ENCODE measurements at regions not wholly inside any gene's neighbourhood (a gene's known extent, or its start where the extent isn't known, plus 50 kb on each side); places are given as distances from the start of the nearest gene placed in this dataset.

- TF ChIP-seq CTCF (conservative IDR thresholded peaks at IDR 0.05; ENCODE audit: low read length) (no peak), EZH2phosphoT487 (IDR thresholded peaks at IDR 0.05; ENCODE audit: borderline replicate concordance, low read depth, low read length) (no peak)
Measured at GRCh38 chr20:4490045-4490444, 196.2 kb upstream of the PRNP start.
